Activated CD4-positive, CD25-positive, alpha-beta regulatory T cell treated with anti-CD3 and anti-CD28 coated beads, Interleukin-2, amount 50 U/mL, for 16 hours (primary cell): ENCODE measurements at regions not wholly inside any gene's neighbourhood (a gene's known extent, or its start where the extent isn't known, plus 50 kb on each side); places are given as distances from the start of the nearest gene placed in this dataset.

Experiments used
- DNase-seq: peaks from one replicate; pipeline ENCODE4 v3.0.0-alpha.2; 2020; ENCODE audit warnings: low read depth, low spot score

- DNase-seq, result no peak
Observed at GRCh38 chr2:7925506-7925905, 756.4 kb upstream of the ID2 start.

GRCh38 chr2:7927691-7928090, 754.2 kb upstream of the ID2 start:
- DNase-seq, result no peak

DNA sequence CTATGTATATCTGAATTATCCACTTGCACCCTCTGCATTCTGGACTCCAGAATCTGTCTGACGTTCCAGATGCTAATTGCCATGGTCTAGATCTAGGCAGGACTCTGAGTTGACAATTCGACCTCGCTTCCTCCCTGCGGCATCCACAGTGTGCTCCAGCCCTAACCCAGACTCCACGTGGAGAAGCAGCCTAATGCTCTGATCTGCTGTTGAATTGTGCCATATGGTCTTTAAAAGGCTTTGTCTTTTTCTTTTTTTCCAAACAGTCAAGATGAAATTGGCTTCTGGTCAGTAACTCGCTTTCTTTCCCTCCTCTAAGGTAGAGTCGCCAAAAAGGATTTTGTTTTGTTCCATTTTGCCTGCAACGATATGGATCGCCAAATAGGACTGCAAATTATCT, 752.6 kb upstream of the ID2 start:
- DNase-seq, result no peak

DNA sequence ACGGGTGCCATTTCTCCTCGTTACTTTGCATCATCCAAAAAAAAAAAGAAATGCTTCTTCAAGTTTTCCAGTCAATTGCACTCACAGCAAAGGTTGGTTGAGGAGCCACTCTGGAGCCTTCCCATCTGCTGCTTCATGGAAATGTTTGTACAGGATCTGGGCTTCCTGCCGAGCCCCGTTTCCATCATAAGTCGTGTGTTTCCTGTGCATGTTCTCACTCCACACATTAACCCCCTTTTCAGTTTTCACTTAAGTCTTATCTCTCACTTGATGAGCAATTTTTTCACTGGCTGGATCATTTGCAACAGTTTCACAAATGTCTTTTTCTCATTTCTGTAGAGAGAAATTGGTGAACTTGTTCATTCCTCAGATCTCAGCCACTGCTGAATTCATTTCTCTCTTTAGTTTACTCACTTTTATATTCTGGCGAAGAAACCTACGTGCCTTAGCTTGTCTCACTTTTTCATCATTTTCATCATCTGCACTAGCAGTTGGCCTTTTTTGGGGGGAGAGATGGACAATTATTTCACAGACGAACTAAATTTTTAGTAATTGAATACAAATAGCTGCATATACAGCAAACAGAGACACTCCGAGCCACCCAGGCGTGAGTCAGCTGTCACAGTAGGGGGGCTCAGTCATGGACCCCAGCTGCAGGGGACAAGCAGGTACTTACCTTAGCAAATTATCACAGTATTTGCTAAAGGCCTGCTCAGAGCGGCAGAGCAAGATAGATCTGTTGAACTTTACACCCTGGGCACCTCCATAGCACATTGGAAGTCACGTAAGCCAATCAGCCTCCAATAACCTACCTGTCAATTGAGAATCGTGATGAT, 750.8 kb upstream of the ID2 start:
- DNase-seq, result no peak

- no peak for DNase-seq
Observed at GRCh38 chr2:7931808-7932207, 750.0 kb upstream of the ID2 start.

- no peak for DNase-seq
Observed at GRCh38 chr2:7933672-7934071, 748.2 kb upstream of the ID2 start.

GRCh38 chr2:7934476-7934875, 747.4 kb upstream of the ID2 start:
- no peak for DNase-seq

GRCh38 chr2:7937082-7937481, 744.8 kb upstream of the ID2 start:
- no peak for DNase-seq

DNA sequence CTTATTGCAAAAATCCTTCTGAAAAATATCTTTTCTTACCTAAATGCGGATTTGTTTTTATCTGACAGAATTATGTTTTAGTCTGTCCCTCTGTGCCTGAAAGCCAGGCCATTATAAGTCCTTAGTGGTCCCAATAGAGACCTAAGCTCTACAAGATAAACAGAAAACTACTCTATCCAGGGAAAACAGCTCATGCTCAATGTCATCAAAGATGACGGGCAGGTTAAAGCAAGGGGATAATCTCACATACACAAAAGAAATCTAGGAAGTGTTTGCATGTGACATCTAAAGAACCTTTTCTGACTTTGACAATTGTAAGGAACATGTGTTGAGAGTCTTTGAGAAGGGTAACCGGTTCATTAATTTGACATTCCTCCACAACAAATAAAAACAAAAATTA, 741.1 kb upstream of the ID2 start:
- DNase-seq, result no peak

DNA sequence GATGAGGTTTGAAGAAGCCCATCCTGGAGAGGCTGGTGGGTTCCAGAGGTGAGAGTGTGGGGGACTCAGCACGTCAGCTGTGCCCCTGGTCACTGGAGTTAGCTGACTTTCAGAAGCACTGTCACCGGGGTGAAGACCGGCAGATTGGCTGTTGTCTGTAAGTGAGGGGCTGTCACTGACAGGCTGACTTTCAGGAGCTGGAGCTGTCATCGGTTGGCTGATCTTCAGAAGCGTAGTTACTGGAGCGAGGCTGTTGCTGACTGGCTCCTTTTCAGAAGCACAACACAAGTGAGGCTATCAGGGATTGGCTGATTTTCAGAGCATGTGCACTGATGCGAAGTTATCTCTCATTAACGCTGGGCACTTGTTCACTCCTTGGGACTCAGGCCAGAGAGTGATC, 738.4 kb upstream of the ID2 start:
- DNase-seq, result no peak

DNA sequence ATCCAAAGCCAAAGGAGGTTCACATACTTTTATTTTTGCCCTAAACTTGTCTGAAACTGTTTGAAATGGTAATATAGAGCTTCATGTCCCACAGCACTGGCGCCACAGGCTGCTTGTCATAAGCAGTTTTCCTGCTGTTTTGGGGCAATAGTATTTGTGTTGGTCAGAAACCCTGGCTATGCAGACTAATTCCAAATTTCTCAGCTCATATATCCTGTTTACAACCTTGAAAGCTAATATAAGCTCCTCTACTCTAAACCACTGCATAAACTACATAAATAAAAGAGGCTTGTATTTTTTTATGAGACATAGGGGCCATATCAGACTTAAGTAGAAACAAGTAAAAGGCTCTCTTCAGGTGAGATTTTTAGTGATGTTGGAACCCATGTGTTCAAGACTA, 736.8 kb upstream of the ID2 start:
- DNase-seq, result no peak

GRCh38 chr2:7950035-7950612, 731.7 kb upstream of the ID2 start:
- DNase-seq, result no peak

DNA sequence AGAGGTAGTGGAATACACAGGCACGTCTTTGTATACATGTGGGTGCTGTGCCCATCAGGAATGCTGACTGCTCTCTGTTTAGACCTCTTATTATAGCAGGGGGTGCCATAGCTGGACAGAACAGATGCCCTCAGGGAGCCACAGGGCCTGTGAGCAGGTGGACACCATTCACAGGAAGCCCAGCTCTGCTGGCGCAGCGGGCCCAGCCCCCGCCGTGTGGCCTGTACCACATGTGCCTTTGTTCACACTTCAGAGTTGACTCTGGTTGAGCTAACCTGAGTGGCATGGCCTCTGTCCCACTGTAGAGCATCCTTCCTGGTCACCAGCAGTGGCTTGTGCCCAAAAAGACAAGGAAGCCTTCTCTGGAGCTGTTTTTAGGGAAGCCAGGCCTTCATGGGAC, 730.9 kb upstream of the ID2 start:
- no peak for DNase-seq

- no peak for DNase-seq
Observed at GRCh38 chr2:7951490-7951889, 730.4 kb upstream of the ID2 start.

DNA sequence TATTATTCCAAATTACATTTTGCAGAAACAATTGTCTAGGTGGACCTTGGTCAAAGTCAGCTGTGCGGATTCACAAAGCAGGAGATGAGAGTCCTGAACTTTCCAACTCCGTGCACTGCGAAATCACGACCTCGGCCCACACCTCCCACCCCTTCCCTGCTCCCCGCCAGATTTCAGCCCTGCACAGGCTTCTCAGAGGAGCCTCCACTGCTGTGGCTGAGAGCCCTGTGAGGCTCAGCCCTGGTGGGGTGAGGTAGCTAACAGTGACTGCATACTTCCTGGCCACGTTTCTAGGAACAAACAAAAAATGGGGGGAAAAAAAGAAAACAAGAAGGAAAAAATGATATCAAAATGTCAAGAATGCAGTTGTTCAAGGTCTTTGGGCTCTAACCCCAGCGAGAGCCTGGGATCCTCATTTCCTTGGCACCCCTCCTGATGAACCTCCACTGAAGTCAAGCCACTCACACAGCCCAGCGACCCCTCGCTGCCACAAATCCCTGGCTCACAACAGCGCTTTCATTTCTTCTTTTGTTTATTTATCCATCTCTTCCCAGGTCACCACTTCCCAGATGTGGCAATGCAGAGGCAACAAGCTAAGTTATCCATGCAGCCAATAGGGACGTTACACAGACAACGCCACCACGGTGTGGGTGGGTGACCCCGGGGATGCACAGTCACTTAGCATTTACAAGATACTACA, 729.7 kb upstream of the ID2 start:
- DNase-seq, result no peak

DNA sequence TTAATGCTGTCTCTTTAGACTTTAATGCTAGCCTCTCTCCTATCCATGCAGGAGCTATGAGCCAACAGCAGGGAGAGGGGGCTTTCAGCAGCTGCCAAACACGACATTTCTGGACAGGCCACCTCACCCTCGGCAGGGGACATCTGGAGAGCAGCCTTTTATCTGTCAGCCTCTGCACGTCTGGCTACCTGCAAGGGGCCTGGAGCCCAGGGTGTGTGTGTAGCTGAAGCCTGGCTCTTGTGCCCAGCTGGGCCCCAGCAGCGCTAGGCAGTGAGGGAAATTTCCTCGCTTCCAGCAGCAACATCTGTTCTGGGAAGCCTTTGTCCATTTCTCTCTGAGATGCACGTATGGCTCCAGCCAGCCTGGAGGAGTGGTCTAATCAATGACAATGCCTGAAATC, 728.7 kb upstream of the ID2 start:
- DNase-seq, result no peak

DNA sequence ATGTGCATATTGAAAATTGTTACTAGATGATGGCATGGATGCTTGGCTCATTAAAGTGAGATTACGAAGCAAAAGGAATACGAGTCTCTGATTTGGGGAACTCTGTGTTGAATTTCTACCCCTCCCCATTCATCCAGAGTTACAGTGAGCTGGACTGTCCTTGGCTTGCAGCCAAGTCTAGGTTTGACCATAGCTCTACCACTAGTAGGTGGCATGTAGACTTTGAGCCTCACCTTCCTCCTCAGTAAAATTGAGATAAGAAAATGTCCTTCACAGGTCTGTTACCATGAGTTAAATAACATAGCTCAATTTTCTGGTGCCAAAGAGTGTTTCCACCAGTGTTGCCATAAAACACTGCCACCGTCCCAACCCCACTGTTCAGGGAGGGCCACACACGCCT, 727.6 kb upstream of the ID2 start:
- DNase-seq, result no peak

DNA sequence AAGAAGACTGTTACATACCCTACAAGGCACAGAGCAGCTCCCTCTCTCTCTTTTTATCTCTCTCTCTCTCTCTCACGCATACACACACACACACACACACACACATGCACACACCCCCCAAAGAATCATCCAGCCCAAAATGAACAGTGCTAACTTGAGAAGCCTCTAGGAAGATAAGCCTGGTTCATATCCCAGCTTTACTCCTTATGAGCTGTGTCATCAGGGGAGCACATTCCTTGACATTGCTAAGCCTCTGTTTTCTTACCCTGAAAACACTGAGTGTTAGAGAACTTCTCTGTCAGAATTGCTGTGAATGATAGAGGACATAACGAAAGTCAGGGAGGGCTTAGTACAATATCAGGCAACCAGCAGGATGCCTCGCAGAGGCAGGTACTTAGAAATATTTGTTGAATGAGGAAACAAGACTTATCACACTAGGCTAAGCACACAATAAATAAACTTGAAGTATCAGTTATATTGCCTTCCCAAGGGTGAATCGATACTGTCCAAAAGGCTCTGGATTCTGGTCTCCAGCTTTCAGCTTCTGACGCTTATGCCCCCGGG, 725.6 kb upstream of the ID2 start:
- DNase-seq, result no peak

DNA sequence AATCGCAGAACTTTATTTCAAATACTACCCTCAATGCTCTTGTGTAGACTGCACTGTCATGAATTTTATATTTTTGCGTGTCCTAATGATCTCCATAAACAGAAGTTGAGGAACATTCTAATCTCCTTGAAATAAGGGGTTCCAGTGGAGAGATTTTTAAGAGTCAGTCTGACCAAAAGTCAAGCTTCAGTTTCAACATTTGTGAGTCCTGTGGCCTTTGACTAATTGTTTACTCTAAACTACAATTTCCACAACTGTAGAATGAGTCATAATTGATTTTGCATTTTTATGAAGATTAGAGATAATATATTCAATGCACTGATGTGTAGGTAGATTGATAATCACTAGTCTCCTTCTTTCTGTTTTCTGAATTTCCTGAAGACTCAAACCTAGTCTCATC, 720.3 kb upstream of the ID2 start:
- DNase-seq, result no peak

- no peak for DNase-seq
Observed at GRCh38 chr2:7962161-7962560, 719.7 kb upstream of the ID2 start.

GRCh38 chr2:7963787-7964186, 718.1 kb upstream of the ID2 start:
- no peak for DNase-seq

- no peak for DNase-seq
Observed at GRCh38 chr2:7966032-7966431, 715.8 kb upstream of the ID2 start.
